AG09309 (cell line): ENCODE measurements at regions not wholly inside any gene's neighbourhood (a gene's known extent, or its start where the extent isn't known, plus 50 kb on each side); places are given as distances from the start of the nearest gene placed in this dataset.

ENCODE experiments used
- DNase-seq: peaks from one replicate; pipeline ENCODE4 v3.0.0-alpha.2; 2010; ENCODE audit warnings: low read depth
- H3K4me3 ChIP-seq: 2 replicates; pipeline ENCODE4 v1.5.1; 2011; ENCODE audit warnings: mild to moderate bottlenecking, low read depth, low read length, moderate library complexity; ENCODE audit not compliant: control insufficient read depth
- CTCF ChIP-seq: IDR thresholded peaks from 2 replicates; pipeline ENCODE4 v1.5.1; 2011; ENCODE audit warnings: mild to moderate bottlenecking, low read depth, low read length, inconsistent platforms; ENCODE audit not compliant: insufficient read depth, control insufficient read depth; ENCODE audit errors: missing control alignments

GRCh38 chr6:139490482-139490881 is 116.0 kb upstream of the CITED2 start:
- H3K4me3 ChIP-seq, result no peak overlapping the region
- DNase-seq, result no peak
- TF ChIP-seq CTCF, result no peak

- no peak for DNase-seq
- H3K4me3 ChIP-seq, result no peak overlapping the region
- no peak for TF ChIP-seq CTCF
These were observed 112.0 kb upstream of the CITED2 start for GRCh38 chr6:139486476-139486799.

GRCh38 chr6:139485742-139486475 is 111.5 kb upstream of the CITED2 start:
- no peak overlapping the region for H3K4me3 ChIP-seq
- no peak for DNase-seq
- no peak for TF ChIP-seq CTCF

DNA sequence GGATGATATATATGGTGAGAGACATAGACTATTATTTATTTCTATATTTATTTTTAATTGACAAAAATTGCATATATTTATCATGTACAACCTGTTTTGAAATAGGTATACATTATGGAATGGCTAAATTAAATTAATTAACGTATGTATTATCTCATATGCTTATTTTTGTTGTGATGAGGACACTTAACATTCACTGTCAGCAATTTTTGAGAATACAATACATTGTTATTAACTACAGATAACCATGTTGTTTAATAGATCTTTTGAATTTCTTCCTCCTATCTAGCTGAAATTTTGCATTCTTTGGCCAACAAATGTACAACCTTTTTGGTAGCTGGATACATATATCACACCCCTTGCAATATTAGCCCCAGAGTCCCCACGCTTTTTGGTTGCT is 110.7 kb upstream of the CITED2 start:
- H3K4me3 ChIP-seq, result no peak overlapping the region
- no peak for TF ChIP-seq CTCF
- DNase-seq, result no peak

- no peak overlapping the region for H3K4me3 ChIP-seq
- DNase-seq, result no peak
- TF ChIP-seq CTCF, result no peak
These were observed 108.6 kb upstream of the CITED2 start for GRCh38 chr6:139483079-139483478.

DNA sequence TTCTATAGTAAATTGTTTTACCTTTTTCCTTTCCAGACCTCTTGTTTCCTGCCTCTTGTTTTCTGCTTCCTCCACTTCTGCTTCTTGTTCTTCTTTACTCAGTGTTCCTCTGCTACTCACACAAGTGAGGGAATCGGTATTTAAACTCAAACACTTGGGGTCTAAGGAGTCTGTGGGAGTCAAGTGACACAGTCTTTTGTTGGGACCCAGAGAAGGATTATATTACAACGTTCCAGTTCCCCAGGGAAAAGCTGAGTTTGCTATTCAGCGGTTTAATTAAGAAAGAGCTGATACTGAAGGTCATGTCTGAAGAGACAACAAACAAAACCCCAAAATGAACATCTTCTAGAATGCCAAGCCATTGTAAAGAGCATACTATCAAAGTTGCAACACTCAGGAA is 107.8 kb upstream of the CITED2 start:
- H3K4me3 ChIP-seq, result no peak overlapping the region
- no peak for DNase-seq
- TF ChIP-seq CTCF, result no peak

GRCh38 chr6:139480356-139481165 is 106.1 kb upstream of the CITED2 start:
- H3K4me3 ChIP-seq, result no peak overlapping the region
- no peak for DNase-seq
- no peak for TF ChIP-seq CTCF
